A673 (cell line): ENCODE measurements at regions not wholly inside any gene's neighbourhood (a gene's known extent, or its start where the extent isn't known, plus 50 kb on each side); places are given as distances from the start of the nearest gene placed in this dataset.

Experiments
- BruUV-seq: library from RNA; stranded (reverse); fragments of 400-500 nt; replicated peaks from 2 replicates; lab custom pipeline; 2021; lab: Mats Ljungman, UMichigan
- CTCF ChIA-PET: fragments of 300-600 bp; sonication (Branson Sonifier 250); formaldehyde crosslinking; loops from one replicate; lab custom pipeline; 2022; ENCODE audit warnings: antibody characterized with exemption; lab: Charles Lee
- POLR2A ChIA-PET: fragments of 300-600 bp; sonication (Branson Sonifier 250); formaldehyde crosslinking; loops from one replicate; lab custom pipeline; 2022; ENCODE audit warnings: antibody characterized with exemption; ENCODE audit not compliant: low non-redundant PET; lab: Charles Lee
- DNase-seq: peaks from one replicate; pipeline ENCODE4 v3.0.0-alpha.2; 2015; ENCODE audit warnings: low spot score
- H3K27ac ChIP-seq: fragments of 200-600 bp; sonication (generic); 2 replicates; pipeline ENCODE4 v1.5.1; 2016; ENCODE audit warnings: mixed run types, low read depth, mild to moderate bottlenecking, mixed read lengths, antibody characterized with exemption, low read length; ENCODE audit not compliant: poor library complexity, severe bottlenecking
- H3K27me3 ChIP-seq: fragments of 200-600 bp; sonication (generic); replicated peaks from 2 replicates; pipeline ENCODE4 v1.6.1; 2017; ENCODE audit warnings: mixed run types, low read depth, mild to moderate bottlenecking, mixed read lengths, antibody characterized with exemption, low read length; ENCODE audit not compliant: insufficient read depth, poor library complexity
- H3K36me3 ChIP-seq: fragments of 200-600 bp; sonication (generic); 2 replicates; pipeline ENCODE4 v1.6.1; 2016; ENCODE audit warnings: mixed run types, mild to moderate bottlenecking, mixed read lengths, antibody characterized with exemption, low read length; ENCODE audit not compliant: insufficient read depth, poor library complexity, severe bottlenecking
- H3K4me1 ChIP-seq: fragments of 200-600 bp; sonication (generic); 2 replicates; pipeline ENCODE4 v1.6.1; 2017; ENCODE audit warnings: mixed run types, mild to moderate bottlenecking, mixed read lengths, antibody characterized with exemption, low read length; ENCODE audit not compliant: insufficient read depth, poor library complexity, severe bottlenecking
- H3K4me3 ChIP-seq: fragments of 200-600 bp; sonication (generic); 2 replicates; pipeline ENCODE4 v1.5.1; 2016; ENCODE audit warnings: low read depth, mixed run types, mild to moderate bottlenecking, mixed read lengths, low read length; ENCODE audit not compliant: poor library complexity, severe bottlenecking
- H3K9me3 ChIP-seq: fragments of 200-600 bp; sonication (generic); 2 replicates; pipeline ENCODE4 v1.6.1; 2016; ENCODE audit warnings: mixed run types, low read depth, mild to moderate bottlenecking, mixed read lengths, antibody characterized with exemption, low read length; ENCODE audit not compliant: poor library complexity, severe bottlenecking
- EZH2 ChIP-seq: fragments of 200-600 bp; sonication (generic); IDR thresholded peaks from 2 replicates; pipeline ENCODE4 v1.6.1; 2017; ENCODE audit warnings: borderline replicate concordance, low read depth, mild to moderate bottlenecking, mixed read lengths, antibody characterized with exemption, low read length; ENCODE audit not compliant: poor library complexity, severe bottlenecking
- intact Hi-C: fragments of 100-400 bp; cut with micrococcal nuclease; formaldehyde crosslinking; loops from one replicate; pipeline ENCODE4 v1.10.0; 2022; ENCODE audit not compliant: unreplicated experiment
- TF ChIP-seq, protein P1 (sequence below): fragments of 300-800, 200-600 bp; sonication (generic); conservative IDR thresholded peaks from 2 replicates; pipeline ENCODE4 v1.5.1; 2017; ENCODE audit warnings: low read depth, mild to moderate bottlenecking, antibody characterized with exemption, low read length, moderate library complexity, mixed read lengths

DNA sequence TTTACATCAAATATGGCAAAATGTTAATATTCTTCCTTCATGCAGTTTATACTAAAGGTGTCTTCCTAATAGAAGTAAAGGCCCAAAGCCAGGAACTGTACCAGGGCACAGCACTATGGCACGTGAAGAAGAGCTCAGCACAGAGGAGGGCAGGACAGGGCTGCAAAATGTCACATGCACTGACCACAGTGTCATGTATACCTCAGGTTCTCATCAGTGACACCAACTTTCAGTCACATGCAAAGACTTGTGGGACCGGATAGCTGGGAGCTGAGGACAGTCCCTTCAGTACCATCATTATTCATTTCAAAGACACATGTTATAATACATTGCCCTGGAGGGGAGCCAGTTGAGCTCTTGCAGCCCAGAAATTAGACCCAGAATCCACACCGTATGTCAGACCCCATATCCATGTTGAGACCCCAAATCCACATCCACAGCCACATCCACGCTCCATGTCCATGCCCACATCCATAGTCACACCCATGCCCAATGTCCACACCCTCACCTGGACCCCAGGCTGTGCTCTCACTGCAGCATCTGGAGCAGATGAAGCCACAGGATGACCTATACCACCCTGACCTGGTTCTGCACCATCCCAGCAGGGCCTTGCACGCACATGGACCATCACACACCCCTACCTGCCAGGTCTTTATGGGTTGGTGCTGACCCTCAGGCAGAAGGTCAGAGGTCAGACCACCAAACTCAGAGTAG, 111.8 kb downstream of the TUBA3C start:
- Histone ChIP-seq H3K4me3 (no peak overlapping the region), H3K4me1 (no peaks in the 10 kb centered on the region), H3K9me3 (no peaks in the 10 kb centered on the region), H3K27ac (no peak overlapping the region), H3K36me3 (no peaks in the 10 kb centered on the region), H3K27me3 (no peaks in the 10 kb centered on the region)
- POLR2A ChIA-PET = no interaction called here
- no TSS peak for BruUV-seq
- no peak for TF ChIP-seq EZH2
- TF ChIP-seq, protein P1, sequence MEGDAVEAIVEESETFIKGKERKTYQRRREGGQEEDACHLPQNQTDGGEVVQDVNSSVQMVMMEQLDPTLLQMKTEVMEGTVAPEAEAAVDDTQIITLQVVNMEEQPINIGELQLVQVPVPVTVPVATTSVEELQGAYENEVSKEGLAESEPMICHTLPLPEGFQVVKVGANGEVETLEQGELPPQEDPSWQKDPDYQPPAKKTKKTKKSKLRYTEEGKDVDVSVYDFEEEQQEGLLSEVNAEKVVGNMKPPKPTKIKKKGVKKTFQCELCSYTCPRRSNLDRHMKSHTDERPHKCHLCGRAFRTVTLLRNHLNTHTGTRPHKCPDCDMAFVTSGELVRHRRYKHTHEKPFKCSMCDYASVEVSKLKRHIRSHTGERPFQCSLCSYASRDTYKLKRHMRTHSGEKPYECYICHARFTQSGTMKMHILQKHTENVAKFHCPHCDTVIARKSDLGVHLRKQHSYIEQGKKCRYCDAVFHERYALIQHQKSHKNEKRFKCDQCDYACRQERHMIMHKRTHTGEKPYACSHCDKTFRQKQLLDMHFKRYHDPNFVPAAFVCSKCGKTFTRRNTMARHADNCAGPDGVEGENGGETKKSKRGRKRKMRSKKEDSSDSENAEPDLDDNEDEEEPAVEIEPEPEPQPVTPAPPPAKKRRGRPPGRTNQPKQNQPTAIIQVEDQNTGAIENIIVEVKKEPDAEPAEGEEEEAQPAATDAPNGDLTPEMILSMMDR = no peak
- intact Hi-C loops = no loop called here
- CTCF ChIA-PET = no interaction called here
- DNase-seq = no peak

GRCh38 chr13:19068691-19069090, 112.9 kb downstream of the TUBA3C start:
- Histone ChIP-seq H3K27ac (no peak overlapping the region), H3K4me3 (no peak overlapping the region), H3K27me3 (no peaks in the 10 kb centered on the region), H3K4me1 (no peaks in the 10 kb centered on the region), H3K9me3 (peaks cover 3% of the 10 kb centered on the region), H3K36me3 (no peaks in the 10 kb centered on the region)
- no peak for TF ChIP-seq EZH2
- TF ChIP-seq, protein P1 = no peak
- POLR2A ChIA-PET = no interaction called here
- BruUV-seq = no TSS peak
- CTCF ChIA-PET = no interaction called here
- intact Hi-C loops = no loop called here
- DNase-seq = no peak

DNA sequence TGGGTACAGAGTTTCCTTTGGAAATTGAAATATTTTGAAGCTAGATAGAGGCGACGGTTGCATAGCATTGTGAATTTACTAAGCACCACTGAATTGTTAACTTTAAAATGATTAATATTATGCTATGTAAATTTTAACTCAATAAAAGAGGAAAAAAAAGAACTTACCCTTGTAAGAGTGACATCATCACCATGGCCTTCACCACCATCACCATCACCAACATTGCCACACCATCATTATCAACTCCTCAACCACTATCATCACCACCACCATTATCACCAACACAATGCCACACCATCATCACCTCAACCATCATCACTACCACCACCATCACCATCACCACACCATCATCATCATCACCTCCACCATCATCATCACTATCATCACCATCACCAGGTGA, 113.9 kb downstream of the TUBA3C start:
- CTCF ChIA-PET = no interaction called here
- POLR2A ChIA-PET = no interaction called here
- peaks cover 3% of the 10 kb centered on the region for H3K9me3 ChIP-seq

More for the DNA sequence above, 113.9 kb downstream of the TUBA3C start:
- no peaks in the 10 kb centered on the region for H3K4me1 ChIP-seq
- H3K27me3 ChIP-seq = no peaks in the 10 kb centered on the region
- BruUV-seq = no TSS peak
- no peaks in the 10 kb centered on the region for H3K36me3 ChIP-seq
- no peak for TF ChIP-seq EZH2
- TF ChIP-seq, protein P1 = no peak
- no peak overlapping the region for H3K27ac ChIP-seq
- intact Hi-C loops = no loop called here
- no peak overlapping the region for H3K4me3 ChIP-seq
- no peak for DNase-seq
